CD4-positive, alpha-beta T cell treated with Interleukin-2 at 100 ng/mL for 4 hours (primary cell): ENCODE measurements at regions not wholly inside any gene's neighbourhood (a gene's known extent, or its start where the extent isn't known, plus 50 kb on each side); places are given as distances from the start of the nearest gene placed in this dataset.

Source experiments
- DNase-seq: peaks from one replicate; pipeline ENCODE4 v3.0.0-alpha.2; 2020; ENCODE audit warnings: low spot score

DNA sequence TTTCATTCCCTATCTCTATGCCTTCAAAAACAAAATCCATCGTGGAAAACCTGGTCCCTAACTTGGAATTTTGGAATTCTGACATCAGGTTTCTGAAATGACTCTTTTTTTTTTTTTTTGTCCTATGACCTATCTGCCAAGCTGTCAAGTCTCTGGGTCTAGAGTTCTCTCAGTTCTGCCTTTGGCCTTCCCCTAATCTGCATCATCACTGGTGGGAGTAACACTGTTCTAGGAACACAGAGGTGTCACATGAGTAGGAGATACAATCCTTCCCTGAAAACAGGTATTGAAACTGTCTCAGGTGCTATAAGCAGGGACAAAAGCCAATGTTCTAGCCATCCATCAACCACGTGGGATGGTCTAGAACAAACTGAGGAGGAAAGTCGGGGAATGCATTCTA lies 142.0 kb upstream of the ATP1B1 start:
- DNase-seq = no peak

DNA sequence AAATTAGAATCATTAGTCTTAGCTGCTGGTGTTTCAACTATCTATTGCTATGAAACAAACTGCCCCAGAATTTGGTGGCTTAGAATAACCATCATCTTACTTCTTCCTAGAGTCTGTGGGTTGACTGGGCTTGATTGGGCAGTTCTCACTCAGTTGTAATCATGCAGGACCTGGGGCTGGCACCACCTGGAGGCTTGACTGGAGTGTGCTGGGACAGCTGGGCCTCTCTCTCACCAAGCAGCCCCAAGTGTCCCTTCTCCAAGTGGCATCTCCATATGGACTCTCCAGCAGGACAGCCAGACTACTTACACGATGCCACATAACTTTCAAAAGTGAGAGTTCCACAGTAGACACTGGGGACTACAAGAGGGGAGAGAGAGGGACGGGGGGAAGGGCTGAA lies 140.3 kb upstream of the ATP1B1 start:
- DNase-seq = no peak

DNA sequence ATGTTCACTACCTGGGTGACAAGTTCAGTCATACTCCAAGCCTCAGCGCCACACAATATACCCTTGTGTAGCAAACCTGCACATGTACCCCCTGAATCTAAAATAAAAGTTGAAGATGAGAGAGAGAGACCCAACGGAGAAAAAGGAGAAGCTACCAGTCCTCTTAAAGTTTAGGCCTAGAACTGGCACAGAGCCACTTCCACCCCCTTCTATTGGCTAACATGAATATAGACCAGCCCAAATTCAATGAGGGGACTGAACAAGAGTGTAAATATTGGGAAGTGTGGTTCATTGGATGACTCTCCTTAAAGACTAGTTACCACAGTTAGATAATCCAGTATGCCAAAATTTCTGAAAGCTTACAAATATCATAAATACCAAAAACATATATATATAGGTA lies 139.9 kb upstream of the ATP1B1 start:
- DNase-seq = no peak

DNA sequence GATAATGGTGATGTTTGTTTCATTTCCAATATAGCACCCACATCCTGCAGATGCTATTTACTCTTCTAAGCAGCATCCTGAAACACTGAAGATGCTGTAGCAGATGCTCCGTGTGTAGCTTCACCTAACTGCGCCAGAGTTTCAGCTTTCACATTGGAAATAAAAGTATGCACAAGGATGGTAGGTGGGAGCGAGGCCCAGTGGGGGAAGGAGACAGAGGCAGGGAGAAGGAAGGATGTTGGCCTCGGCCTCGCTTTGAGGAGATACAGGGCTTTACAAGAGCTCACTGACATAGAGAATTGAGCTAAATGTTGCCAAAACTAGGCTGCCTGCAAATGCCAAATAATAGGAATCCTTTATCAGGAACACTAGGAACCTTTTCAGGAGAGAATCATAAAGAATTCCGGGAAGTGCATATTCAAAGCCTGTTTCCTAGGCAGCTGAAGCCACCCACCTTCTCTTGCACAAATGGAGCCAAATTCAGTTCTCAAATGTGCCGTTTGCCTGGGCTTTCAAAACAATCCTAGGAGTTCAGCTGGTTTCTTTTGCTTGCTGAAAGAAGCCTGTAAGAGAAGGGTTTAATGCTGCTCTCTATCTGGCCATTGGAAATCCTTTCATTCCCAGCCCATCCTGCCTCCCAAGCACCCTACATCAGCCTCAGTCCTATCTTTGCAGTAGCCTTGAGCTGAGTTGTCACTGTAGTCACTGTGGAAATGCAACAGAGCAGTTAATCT lies 135.4 kb upstream of the ATP1B1 start:
- no peak for DNase-seq

DNA sequence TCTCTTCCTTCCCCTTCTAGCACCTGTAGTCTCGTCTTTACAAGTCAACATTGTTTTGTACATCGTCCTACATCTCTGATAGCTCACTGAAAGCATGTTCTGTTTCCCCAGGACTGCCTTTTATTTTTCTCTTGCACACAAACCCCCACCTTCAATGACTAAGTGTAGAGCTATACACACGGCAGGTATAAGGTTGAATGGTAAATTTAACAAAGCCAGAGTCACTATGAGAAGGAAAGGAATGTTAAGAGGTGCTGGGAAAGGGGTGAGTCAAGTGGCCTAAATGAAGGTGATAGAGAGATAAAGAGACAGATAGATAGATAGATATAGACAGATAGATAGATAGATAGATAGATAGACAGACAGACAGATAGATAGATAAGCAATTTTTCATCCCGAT lies 134.3 kb upstream of the ATP1B1 start:
- no peak for DNase-seq

DNA sequence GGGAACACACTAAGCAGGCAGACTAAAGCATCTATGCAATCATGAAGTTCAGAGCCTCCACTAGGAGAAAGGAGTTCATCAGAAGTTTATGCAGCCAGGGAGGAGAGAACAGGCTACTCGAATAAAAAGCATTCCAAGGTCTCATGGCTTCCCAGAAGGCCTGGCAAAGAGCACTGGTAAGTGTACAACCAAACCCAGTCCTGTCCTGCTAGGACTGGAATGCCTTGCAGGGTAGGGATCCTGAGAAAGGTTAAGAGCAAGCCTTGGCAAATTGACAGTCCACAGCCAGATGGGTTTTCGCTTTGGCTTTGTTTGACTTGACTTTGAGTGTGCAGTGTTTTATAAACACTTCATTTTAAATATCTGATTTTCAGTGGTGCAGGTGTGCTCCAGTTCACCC lies 133.6 kb upstream of the ATP1B1 start:
- no peak for DNase-seq

DNA sequence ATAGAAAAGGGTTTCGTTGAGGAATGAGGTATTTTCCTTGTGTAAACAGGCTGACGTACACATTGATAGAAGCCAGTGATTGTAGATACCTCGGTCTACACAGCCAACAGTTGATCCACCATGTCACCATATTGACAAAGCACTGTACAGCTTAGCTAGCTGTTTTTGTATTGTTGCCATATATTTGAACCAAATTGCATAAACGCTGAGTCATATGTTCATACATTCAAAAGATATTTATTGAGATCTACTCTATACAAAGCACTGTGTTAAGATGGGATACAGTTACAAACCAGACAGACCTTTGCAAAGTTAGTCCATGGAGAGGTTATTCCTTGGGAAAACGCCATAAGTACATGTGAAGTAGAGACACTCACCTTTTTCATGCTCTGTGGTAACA lies 132.4 kb upstream of the ATP1B1 start:
- no peak for DNase-seq

DNA sequence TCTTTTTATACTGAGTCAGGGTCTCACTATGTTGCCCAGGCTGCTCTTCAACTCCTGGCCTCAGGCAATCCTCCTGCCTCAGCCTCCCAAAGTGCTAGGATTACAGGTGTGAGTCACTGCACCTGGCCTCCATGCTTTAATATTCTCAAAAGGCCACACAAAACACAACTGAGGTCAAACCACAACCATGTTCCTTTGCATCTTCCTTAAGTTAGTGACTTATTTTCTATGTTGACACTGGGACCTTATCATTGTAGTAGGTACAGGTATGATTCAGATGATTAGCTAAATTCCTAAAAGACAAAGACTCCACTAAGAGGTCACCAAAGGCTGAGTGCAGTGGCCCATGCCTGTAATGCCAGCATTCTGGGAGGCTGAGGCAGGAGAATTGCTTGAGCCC lies 131.9 kb upstream of the ATP1B1 start:
- DNase-seq = no peak

DNA sequence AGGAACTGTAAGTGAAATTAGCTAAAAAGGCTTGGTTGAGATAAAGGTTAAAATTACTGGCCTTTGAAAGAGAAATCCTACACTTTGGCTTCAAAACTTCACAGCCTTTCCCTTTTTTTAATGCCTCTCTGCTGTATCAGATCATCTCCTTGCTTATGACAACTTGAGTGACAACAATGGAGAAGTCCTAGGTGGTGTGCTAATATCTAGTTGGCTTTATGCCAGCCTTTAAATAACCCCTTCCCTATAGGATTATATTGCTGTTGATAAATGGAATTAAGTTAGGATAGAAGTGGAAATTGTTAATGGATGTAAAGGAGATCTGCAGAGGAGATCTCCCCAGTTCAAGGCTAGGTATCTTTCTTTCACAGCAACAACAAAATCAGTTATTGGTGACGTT lies 130.2 kb upstream of the ATP1B1 start:
- no peak for DNase-seq

DNA sequence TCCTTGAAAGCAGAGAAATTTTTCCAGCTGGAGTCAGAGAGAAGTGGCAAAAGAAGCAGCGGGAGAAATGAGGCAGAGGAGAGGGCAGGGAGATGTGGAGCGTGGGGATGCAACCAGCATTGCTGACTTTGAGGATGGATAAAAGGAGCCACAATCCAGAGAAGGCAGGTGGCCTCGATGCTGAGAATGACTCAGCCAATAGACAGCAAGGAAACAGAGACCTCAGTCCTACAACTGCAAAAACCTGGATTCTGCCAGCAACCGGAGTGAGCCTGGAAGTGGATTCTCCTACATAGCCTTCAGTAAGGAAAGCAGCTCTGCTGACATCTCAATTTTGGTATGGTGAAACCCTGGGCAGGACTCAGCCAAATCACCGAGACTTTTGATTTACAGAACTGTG lies 128.9 kb upstream of the ATP1B1 start:
- DNase-seq = no peak

DNA sequence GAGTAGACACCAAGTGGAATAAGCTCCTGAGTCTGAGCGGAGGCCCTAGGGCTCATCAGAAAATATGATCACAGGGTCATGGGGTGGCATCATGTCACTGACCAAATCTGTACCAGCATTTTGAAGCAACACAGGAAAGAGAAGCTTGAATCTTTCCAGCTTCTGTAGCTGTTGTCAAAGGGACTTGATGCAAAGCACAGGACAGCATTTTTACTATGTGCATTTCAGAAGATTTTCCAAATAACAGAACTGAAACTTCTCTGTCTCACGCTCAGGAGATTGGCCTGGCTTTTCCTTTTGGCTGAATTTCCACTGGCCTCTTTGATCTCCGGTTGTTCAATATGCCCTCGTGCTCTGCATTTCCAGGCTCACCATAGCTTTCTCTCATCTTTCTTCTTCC lies 127.2 kb upstream of the ATP1B1 start:
- DNase-seq = no peak

DNA sequence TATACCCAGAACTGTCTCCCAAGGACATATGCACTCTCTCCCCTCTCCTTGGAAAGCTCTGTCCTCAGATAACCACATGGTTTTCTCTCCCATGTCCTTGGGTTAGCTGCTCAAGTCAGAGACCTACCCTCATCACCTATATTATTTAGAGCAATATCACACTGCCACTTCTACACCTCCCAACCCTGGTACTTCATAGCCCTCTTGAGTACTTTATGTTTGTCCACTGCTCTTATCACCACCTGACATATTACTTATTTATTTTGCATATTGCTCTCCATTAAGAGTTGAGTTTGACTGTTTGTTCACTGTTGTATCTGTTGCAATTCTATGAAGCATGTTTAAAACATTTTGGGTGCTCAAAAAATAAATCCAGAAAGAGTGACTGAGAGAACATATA lies 126.3 kb upstream of the ATP1B1 start:
- no peak for DNase-seq

DNA sequence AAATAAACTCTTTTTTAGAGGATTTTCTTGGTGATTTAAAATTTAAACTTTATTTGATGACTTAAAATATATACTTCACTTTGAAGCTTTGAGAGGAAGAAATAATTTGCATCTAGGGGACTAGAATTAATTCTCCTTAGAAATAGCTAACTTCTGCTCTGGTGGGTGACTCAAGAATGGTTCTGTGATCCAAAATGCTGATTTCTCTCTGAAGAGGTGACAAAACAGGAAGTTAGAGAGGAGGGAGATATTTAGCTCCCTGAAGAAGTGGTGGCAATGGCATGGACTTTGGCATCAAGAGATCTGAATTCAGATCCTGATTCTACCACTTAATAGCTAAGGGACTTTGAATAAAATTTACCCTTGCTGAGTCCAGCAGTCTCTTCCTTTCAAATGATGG lies 125.8 kb upstream of the ATP1B1 start:
- DNase-seq = no peak

DNA sequence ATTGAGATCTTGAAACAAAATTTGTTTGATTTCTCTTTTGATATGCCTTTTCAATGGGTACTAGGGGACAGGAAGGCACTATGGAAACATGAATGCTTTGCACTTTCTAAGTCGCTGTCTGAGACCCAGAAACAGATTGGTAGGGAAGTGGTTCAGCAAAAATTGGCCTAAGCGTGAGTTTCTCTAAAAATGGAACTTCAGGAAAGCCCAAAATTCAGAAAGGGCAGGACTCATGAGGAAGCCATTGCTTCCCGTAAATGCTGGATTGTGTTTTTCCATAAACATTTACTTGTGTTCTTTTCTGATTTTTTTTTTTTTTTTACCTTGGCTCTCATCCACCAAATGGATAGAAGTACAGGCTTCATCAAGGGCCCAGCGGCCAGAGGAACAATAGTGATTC lies 123.7 kb upstream of the ATP1B1 start:
- DNase-seq = no peak

DNA sequence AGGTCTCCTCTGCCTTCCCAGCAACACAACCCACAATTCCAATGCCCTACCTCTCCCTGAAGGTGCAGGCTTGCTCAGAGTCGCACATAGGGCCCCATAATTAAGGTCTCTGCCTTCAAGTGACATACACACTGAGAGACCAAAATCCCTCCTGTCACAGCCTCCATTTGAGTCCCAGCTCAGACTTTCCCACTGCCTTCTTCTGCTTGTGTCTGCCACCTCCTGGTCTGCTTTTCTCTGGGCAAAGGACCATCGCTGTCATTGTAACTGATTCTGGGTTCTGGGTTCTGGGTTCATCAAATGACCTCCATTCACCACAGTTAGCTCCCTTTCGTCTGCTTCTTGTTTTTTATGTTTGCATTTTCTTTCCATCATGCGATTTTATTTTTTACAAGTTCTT lies 119.2 kb upstream of the ATP1B1 start:
- DNase-seq = no peak

DNA sequence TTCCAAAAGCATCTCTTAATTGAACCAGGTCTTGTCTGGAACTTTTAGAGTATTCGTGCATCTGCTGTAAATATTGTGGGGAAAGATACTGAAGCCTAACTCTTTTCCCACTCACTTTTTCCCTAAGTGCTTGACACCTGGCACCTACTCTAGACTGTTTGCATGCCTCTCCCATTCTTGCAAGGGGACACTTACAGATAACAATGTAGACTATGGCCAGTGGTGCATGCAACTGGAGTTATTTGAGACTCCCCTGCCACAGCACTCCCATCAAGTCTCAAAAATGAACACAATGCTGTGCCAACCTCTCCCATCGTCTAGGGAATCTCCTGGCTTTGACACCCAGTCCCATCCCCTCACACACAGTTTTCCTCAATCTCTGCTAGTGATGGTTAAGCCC lies 118.6 kb upstream of the ATP1B1 start:
- DNase-seq = no peak

DNA sequence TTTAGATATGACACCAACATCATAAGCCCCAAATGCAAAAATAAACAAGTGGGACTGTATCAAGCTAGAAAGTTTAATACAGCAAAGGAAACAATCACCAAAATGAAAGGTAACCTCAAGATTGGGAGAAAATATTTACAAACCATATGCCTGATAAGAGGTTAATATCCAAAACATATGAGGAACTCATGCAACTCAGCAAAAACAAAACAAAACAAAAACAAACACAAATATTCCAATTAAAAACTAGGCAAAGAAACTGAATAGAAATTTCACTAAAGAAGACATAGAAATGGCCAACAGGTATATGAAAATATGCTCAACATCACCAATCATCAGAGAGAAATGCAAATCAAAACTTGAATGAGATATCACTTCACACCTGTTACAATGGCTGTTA lies 116.5 kb upstream of the ATP1B1 start:
- no peak for DNase-seq

DNA sequence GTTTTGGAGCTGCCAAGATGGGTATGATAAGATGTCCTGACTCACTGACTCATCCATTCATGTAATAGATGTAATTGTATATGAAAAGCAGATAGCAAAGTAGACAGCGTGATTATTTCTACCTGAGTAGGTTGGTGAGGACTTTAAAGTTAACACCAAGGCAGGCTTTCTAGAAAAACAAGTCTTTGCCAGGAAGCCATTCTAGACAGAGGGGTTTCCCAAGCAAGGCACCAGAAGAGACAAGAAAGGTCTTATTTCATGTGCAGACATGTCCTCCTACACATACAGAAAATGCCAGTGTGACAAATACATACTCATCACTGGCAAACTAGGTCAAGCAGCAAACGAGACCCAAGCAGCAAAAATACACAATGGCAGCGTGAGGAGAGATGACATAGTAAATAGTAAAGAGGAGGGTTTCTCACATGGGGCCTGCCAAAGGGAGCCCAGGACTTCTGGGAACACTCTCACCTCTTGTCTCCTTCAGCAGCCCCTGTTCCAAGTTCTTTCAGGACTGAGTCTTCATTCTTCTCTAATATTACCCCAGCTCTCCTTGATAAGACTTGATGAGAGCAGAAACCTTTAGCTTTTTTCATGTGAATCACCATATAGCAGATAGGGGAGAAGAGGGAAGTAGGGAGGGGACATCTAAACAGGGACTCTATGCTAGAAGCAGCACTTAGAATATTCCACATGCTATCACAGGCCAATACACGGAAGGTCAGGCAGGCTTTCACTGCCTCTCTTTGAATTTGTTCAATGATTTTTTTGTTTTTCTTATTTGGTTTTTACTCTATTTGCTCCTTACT lies 114.6 kb upstream of the ATP1B1 start:
- DNase-seq = no peak

DNA sequence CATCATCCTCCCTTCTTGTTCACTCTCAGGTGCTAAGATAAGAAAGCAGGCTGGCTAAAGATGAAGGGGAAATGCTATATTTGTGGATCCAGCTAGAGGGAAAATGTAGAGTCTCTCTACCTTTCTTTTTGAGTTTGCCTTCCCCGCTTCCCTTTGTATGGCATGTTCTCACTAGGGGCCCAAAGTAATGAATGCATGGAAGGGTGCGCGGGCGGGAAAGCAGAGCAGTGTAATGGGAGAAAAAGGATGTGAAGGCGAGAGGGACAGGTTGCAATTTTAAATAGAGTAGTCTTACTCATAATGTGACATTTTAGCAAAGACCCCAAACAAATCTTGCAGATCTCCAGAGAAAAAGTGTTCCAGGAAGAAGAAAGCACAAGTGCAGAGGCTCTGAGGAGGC lies 105.1 kb upstream of the ATP1B1 start:
- no peak for DNase-seq

DNA sequence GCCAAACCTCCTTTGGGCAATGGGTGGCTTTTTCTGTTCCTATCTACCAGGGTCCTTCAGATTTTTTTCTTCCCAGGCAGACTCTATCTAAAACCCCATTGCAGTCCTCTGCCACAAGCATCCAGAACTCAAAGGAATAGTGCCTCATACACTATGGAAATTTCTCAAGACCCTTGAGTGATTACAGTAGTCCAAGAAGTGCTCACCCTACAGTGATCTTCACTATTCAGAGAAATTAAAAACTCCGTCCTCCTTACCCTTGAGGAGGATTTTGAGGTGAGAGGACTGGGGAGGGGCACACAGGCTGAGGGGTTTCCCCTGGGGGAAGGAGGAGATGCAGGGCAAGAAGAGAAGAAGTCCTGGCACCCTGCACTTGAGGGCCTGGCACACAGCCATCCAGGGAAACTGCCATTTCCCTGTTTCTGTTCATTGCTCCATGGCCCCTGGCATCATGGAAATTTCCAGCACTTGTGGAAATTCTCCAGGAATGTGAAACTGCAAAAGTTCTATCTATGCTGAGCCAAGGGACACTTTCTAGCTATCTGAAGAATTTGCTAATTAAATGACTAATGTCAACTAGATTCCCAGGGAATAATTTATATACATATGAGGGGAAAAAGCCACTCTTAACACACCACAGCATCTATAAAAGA lies 102.5 kb upstream of the ATP1B1 start:
- no peak for DNase-seq

DNA sequence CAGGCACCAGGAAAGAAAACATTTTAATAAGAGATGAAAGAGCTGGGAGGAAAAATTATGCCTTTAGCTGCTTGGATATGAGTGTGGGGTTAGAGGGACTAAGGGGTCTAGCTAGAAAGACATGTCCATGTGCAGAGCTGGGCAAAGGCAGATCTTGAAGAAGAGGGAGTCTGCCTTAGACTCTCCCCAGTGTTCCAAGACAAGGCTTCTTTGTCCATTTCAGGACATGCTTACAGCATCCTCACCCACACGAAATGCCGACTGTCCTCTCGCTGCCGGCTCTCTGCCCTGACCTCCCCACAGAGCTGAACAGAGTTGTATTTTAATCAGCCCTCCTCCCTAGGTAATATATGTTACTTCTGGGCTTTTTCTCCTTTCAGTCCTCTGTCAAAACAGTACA lies 100.7 kb upstream of the ATP1B1 start:
- no peak for DNase-seq

DNA sequence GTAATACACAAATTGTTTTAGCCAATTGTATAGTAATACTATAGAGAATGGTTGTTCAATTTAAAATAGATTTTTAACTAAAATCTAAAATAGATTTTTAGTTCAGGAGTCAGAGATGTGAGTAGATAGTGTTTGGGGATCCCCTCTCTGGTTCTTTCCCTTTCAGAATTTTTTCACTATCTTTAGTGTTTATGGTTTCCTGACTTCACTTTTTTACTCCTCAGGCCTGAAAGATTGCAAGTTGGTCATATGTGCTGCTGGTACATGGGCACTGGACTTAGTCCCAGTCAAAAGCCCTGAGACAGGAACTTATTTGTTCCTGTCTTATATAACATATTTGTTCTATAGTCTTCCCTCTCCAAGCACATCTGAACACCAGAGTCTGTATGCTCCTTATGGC lies 96.8 kb upstream of the ATP1B1 start:
- no peak for DNase-seq

DNA sequence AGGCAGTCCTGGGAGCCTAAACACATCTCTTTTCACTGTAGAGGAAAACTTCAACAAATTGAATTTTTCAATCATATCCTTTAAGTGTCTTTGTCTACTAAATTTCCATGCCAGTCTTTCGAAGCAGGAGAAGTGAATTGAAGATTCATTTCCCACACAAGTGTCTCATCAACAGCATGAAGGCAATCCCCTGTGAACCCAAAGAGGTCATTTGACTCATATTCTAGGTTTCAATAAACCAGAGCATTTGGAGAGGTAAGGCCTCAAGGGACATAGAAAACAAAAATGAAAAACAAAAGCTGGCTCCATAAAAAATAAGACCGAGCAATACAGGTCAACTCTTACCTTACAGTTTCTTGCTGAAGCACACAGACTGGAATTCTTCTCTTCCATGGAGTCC lies 94.1 kb upstream of the ATP1B1 start:
- DNase-seq = no peak
